DMS53 (cell line): ENCODE measurements at regions not wholly inside any gene's neighbourhood (a gene's known extent, or its start where the extent isn't known, plus 50 kb on each side); places are given as distances from the start of the nearest gene placed in this dataset.
"Not testable (repeated sequence)": the region's sequence is repeated elsewhere in the genome, so short reads cannot be mapped to it uniquely, and the experiment has no call there.

ENCODE experiments used
- DNase-seq: peaks from one replicate; lab custom pipeline; 2025; lab: John Stamatoyannopoulos, UW

DNA sequence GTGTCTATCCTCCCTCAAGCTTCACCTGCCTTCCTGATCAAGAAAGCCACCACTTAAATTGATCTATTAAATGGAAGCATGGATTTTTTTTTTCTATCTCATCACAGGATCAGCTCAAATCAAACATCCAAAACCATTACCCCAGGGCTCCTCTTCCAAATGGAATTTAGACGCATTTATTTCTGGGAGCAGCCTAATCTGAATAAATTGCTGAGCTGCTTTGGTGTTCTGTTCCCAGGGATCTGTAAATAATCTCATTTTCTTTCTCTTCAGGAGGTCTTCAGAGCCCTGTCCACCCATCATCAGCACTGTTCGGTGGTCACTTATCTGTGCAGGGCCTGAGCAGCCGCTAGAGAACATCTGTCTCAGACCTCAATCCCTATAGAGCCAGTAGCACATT, 695.4 kb upstream of the TMEM132C start:
- no peak for DNase-seq

DNA sequence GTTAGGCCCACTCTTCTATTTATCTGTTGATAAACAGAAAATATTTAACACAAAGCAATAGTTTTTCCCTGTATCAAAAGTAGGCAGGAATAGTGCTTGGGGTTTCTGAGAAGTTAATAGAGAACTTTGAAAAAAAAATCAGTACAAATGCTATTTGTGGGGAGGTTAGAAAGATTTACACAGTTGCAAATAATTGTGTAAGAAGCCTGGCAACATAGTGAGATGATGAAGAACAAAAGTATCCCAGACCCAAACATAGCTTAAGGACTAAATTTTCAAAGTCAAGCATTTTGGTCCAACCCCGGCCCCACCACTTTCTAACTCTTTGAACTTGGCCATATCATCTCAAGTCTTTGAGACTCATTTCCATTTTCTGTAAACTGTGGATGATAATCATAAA, 687.5 kb upstream of the TMEM132C start:
- DNase-seq = no peak

DNA sequence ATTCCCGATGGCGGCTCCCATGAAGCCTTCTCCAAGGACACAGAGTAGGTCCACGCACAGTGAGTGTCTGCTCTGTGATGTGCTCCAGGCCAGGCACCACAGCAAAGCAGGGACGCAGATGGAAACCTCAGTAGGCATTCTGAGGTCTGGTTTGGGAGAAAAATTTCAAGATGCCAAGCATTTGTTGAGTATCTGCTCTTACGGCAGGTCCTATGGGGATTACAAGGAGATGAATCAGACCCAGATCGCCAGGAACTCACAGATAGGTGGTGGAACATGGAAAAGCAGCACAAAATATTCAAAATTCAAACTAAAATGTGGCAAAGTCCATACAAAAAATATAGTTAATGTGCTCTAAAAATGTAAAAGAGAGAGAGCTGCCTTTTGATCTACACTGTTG, 684.9 kb upstream of the TMEM132C start:
- no peak for DNase-seq

GRCh38 chr12:127583041-127583440, 683.9 kb upstream of the TMEM132C start:
- no peak for DNase-seq

- no peak for DNase-seq
These were observed 678.7 kb upstream of the TMEM132C start for GRCh38 chr12:127588249-127588648.

DNA sequence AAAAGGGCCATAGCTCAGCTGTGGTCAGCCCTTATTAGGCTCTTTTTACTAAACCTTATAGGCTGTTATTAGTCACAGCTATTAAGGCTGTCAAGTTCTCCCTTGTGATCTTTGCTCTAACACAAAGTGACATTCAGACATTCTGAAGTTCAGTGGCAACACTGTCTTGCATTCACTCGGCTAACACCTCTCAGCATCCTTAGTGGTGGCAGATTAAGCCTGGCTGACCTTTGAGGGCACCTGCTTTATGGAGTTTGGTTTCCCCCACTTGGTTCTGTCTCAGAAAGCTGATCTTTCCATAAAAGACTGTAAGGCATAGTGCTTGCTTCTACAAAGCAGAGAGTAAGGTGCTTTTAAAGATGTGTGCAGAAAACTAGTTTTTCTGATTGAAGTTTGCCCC, 677.4 kb upstream of the TMEM132C start:
- no peak for DNase-seq

DNA sequence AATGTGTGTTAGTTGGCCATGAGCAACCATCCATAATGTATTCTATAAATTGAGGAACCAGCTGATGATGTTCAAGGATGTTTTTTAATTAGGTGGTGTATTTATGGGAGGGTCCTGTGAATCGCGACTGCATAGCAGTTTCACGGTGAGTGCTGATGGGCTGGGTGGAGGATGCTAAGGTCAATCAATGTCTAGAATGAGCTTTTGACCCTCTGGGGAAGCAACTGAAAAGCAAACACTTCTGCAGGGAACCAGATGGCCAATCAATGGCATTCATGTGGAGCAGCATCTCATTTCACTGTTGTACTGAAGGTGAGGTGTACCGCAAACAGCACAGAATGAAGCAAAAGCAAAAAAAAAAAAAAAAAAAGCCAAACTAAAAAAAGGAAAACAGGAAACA, 676.1 kb upstream of the TMEM132C start:
- peak; percentile 66 for DNase-seq

- peak; percentile 32 for DNase-seq
These were observed 674.7 kb upstream of the TMEM132C start for GRCh38 chr12:127592245-127592644.

GRCh38 chr12:127594351-127594970, 672.5 kb upstream of the TMEM132C start:
- no peak for DNase-seq

GRCh38 chr12:127595506-127595905, 671.5 kb upstream of the TMEM132C start:
- DNase-seq = no peak

- no peak for DNase-seq
These were observed 670.1 kb upstream of the TMEM132C start for GRCh38 chr12:127596891-127597290.

DNA sequence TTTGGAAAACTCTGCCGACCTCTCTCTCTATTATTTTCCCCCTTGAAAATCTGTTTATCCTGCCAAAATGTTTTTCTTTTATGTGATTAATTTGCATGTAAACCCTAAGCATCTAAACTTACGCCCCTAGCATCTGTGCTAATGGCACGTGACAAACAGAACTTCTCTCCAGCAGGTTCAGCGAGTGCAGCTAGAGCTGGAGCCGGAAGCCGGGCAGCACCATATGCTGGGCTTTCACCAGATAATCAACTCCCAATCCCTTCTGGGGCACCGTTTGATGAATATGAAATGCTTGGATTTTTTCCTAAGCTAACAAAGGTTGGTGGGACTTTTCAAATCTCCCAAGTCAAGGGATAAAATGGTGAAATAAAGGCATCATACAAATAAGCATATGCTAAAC, 667.5 kb upstream of the TMEM132C start:
- no peak for DNase-seq

DNA sequence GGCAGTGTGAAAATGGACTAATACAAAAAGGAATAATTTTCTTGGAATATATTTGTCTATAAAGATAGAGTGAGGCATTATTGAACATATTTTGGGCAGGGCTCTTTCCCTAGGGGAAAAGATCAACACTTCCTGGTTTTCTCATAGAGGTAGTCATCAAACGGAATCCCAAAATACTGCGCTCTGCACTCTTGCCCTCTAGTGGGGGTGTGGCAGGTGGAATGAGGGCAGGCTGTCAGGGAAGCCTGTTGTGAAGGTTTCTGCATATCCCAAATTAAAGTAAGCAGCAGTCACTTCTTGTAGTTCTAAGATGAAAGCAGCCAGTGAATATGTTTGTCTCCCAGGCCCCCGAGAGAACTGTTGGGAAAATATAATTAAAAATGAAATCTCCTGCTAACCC, 666.8 kb upstream of the TMEM132C start:
- DNase-seq = no peak

DNA sequence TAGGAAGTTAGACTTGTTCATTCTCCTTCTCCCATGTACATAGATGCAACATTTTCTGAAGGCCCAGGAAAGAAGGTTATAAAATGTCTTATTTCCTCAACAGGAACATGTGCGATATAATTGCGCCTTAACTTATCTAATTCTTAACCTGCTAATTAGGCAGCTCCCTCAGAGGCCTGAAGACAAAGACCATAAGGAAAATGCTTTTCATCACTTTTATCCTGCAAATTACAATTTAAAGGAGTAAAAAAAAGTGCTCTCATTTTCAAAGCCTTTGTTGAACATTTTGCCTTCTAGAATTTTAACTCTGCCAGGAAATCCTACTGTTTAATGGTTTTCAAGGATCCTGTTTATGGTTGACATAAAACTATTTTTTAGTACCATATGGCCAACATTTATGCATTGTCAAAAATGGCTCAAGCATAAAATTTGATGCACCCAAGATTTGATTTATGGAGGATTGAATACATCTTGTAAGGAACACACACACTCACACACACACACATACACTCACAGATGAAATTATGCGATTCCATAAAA, 660.4 kb upstream of the TMEM132C start:
- DNase-seq = no peak

DNA sequence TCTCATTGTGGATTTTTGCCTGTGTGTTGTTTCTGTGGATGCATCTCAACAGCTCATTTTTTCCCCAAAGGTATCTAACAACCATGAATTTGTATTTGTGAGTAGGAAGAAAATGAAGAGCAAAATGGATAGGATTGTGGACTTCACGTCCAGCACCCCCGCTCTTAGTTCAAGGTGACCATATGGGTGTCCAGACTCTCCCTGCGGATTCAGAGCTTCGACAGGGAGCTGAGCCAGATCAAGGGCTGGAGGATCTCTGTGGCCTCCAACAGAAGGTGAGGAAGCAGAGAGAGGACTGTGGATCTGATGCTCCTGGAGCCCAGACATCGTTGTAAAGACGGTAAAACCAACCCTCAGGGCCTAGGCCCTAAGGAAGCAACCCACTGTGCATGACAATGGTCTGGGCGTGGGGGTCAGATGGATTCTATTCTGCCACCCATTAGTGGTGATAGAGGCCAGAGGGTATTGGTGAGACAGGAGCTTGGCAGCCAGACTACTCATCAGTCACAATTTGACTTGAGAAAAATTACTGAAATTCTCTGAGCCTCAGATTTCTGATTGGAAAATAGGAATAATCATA, 659.7 kb upstream of the TMEM132C start:
- no peak for DNase-seq

- not testable (repeated sequence) for DNase-seq
These were observed 658.6 kb upstream of the TMEM132C start for GRCh38 chr12:127608359-127608758.

DNA sequence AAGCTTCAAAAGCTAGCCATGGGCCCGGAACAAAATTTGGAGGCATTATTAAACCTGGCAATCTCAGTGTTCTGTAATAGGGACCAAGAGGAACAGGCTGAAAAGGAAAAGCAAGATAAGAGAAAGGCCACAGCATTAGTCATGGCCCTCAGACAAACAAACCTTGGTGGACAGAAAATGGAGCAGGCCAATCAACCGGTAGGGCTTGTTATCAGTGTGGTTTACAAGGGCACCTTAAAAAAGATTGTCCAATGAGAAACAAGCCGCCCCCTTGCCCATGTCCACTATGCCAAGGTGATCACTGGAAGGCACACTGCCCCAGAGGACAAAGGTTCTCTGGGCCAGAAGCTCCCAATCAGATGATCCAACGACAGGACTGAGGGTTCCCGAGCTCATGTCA, 653.9 kb upstream of the TMEM132C start:
- DNase-seq = no peak

DNA sequence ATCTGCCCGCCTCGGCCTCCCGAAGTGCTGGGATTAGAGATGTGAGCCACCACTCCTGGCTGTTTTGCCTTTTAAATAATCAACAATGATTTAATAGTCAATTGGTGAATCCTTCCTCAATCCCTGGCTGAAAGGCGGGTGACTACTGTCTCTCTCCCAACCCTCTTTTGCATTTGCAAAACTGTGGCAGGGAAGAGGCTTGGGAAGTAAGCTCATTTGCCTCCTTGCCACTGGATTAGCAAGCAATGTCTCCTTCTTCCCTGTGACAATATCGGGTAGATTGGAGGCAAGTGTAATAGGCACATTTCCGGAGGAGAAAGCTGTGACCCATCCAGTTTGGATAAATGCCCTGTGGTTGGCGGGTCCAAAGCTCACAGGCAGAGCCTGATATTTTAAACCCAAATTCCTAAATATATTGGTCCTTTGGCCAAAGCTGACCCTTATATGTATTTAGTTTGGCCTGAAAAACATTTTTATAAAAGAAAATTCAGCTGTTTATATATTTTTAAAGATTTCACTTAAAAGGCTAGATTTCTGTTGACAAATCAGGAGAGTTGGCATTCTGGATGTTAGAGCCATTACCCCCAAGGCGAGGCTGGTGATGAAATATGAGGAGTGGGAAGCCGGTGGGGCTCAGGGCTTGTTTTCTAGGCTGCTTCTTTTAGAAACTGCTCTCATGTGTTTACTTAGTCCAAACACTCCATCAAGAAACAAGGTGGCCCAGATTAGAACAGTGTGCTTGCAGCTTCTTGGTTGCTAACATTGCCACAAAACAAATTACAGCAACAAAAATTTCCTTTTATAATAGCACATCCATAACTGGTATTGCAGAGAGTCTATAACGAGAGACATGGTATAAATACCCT, 646.9 kb upstream of the TMEM132C start:
- DNase-seq = no peak

- peak; percentile 18 for DNase-seq
These were observed 646.1 kb upstream of the TMEM132C start for GRCh38 chr12:127620735-127621355.

GRCh38 chr12:127621366-127621765, 645.6 kb upstream of the TMEM132C start:
- no peak for DNase-seq

DNA sequence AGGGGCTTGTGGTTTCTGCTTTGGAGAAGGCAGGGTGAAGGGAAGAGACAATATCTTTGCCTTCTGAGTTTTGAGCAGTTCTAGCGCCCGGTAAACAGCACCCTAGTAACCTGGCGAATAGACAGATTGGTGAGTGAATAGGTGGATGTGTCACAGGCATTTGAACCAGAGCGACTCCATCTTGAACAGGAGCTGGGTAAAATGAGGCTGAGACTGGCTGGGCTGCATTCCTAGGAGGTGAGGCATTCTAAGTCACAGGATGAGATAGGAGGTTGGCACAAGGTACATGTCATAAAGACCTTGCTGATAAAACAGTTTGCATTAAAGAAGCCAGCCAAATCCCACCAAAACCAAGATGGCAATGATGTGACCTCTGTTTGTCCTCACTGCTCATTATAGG, 643.6 kb upstream of the TMEM132C start:
- no peak for DNase-seq

DNA sequence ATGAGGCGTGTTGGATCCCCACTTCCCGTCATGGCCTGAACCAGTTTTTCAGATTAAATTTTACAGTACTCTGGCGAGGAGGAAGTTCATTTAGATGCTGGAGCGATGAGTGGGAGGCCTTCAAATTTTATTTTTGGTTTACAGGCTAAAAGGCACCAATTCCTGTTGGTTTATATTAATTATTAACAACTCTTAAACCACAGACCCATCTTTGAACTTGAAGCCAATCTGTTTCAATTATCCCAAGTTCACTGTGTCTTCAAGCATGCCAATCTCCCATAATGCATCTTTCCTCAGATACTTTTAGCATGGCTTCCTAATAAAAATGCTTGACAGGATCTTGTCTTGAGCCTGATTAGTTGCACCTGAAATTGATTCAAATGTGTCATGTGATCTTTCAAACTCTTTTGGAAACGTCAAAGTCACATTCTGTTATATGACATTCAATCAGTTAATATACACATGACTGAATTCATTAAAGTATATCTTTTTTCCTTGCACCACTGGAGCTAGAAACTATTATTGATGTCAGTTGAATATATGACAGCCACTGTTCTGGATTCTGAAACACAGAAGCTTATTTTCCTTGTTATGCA, 641.7 kb upstream of the TMEM132C start:
- no peak for DNase-seq
